ENCODE measurements at regions not wholly inside any gene's neighbourhood (a gene's known extent, or its start where the extent isn't known, plus 50 kb on each side); places are given as distances from the start of the nearest gene placed in this dataset.

- Histone ChIP-seq H4K20me1 (replicated peaks in 1 of 2; ENCODE audit: control insufficient read depth in 1 of 2, insufficient read depth in 2 of 2, low read length in 2 of 2) (no peaks in the 10 kb centered on the region), H2BK15ac (ENCODE audit: low read length) (no peak overlapping the region), H3K27me3 (replicated peaks in 1 of 4; ENCODE audit: control insufficient read depth in 3 of 4, extremely low read depth in 1 of 4, insufficient read depth in 3 of 4, low read length in 3 of 4) (no peaks in the 10 kb centered on the region), H3K4me3 (ENCODE audit: extremely low read depth in 1 of 4, insufficient read depth in 2 of 4, low read depth in 3 of 4, low read length in 4 of 4) (no peak overlapping the region), H3K56ac (replicated peaks; ENCODE audit: insufficient read length, low read depth, low read length) (no peak overlapping the region), H3K4me2 (ENCODE audit: insufficient read depth in 1 of 2, low read depth in 2 of 2, low read length in 2 of 2) (no peak overlapping the region), H3K4ac (replicated peaks; ENCODE audit: insufficient read length, low read depth, low read length) (no peak overlapping the region), H3K79me2 (ENCODE audit: control insufficient read depth in 1 of 2, insufficient read depth in 2 of 2, low read length in 2 of 2) (no peaks in the 10 kb centered on the region), H3K79me1 (ENCODE audit: low read depth, low read length) (no peaks in the 10 kb centered on the region), H3K36me3 (ENCODE audit: control insufficient read depth in 2 of 4, insufficient read depth in 4 of 4, low read length in 3 of 4) (no peaks in the 10 kb centered on the region), H3K4me1 (replicated peaks in 1 of 4; ENCODE audit: control insufficient read depth in 3 of 4, insufficient read depth in 4 of 4, low read length in 3 of 4) (no peaks in the 10 kb centered on the region), H3K9me3 (ENCODE audit: insufficient read depth in 2 of 2, low read depth in 1 of 2, low read length in 1 of 2) (no peaks in the 10 kb centered on the region), H3K14ac (ENCODE audit: insufficient read length) (no peak overlapping the region), H3K27ac (ENCODE audit: low read depth, low read length) (no peak overlapping the region), H3K23ac (ENCODE audit: insufficient read length) (no peak overlapping the region), H2BK120ac (replicated peaks; ENCODE audit: low read depth, low read length) (no peak overlapping the region), H3K23me2 (ENCODE audit: low read depth, low read length) (no peaks in the 10 kb centered on the region; the same call in 1 of the 2 replicates), H2BK20ac (ENCODE audit: low read length) (no peak overlapping the region), H4K91ac (replicated peaks; ENCODE audit: insufficient read length, low read length) (no peak overlapping the region), H4K5ac (ENCODE audit: insufficient read length, low read depth, low read length) (no peak overlapping the region), H2AFZ (ENCODE audit: low read length) (no peak overlapping the region), H2BK5ac (ENCODE audit: low read depth, low read length) (no peak overlapping the region), H3K18ac (ENCODE audit: extremely low read depth, low read length) (no peak overlapping the region), H2BK12ac (ENCODE audit: low read depth, low read length) (no peak overlapping the region), H3K9ac (replicated peaks in 1 of 4; ENCODE audit: extremely low read depth in 1 of 4, low read depth in 3 of 4, low read length in 3 of 4) (no peak overlapping the region), H2AK5ac (ENCODE audit: low read depth, low read length) (no peak overlapping the region), H4K8ac (ENCODE audit: extremely low read depth, insufficient read depth, low read length) (no peak overlapping the region)
- WGBS, 2 experiments (ENCODE audit: extremely low coverage in 1 of 2, insufficient coverage in 1 of 2, insufficient read length in 1 of 2, insufficient replicate concordance in 2 of 2, low coverage in 1 of 2, low lambda C conversion rate in 2 of 2, missing lambda C conversion rate in 1 of 2) = 70% methylated on average over 3 of the region's 3 CpGs; no CpG with 5 or more reads in 1 of the 2 experiments
- ChIA-PET CTCF (ENCODE audit: partially characterized antibody) (no interaction called here), POLR2A (ENCODE audit: partially characterized antibody) (no interaction called here)
- DNase-seq (ENCODE audit: low read depth in 1 of 2, low spot score in 2 of 2) = no peak
- FAIRE-seq = no peak
- TF ChIP-seq PHF8 (conservative IDR thresholded peaks at IDR 0.05; ENCODE audit: low read depth, low read length) (no peak), HDAC2 (IDR thresholded peaks at IDR 0.05; ENCODE audit: borderline replicate concordance in 1 of 2, low read depth in 2 of 2, low read length in 2 of 2) (no peak), RXRA (IDR thresholded peaks at IDR 0.05; ENCODE audit: insufficient read depth, low read depth, low read length) (no peak), RAD21 (IDR thresholded peaks at IDR 0.05 in 1 of 2, conservative IDR thresholded peaks at IDR 0.05 in 1 of 2; ENCODE audit: low read depth in 2 of 2, low read length in 2 of 2) (no peak), MAX (IDR thresholded peaks at IDR 0.05) (no peak), TBP (IDR thresholded peaks at IDR 0.05; ENCODE audit: low read depth, low read length) (no peak), BCL11A (IDR thresholded peaks at IDR 0.05; ENCODE audit: low read depth in 2 of 2, low read length in 2 of 2) (no peak)
These were observed 345.6 kb downstream of the PLK2 start for GRCh38 chr5:58114324-58114723.

Data from H1 (cell line).